Endothelial cell of umbilical vein (primary cell): ENCODE measurements at regions not wholly inside any gene's neighbourhood (a gene's known extent, or its start where the extent isn't known, plus 50 kb on each side); places are given as distances from the start of the nearest gene placed in this dataset.

Experiments used
- BruUV-seq: library from RNA; stranded (reverse); fragments of 400-500 nt; replicated peaks from 2 replicates; lab custom pipeline; 2021; lab: Mats Ljungman, UMichigan
- CTCF ChIA-PET: fragments of 300-600, 350-600 bp; sonication (Branson Sonifier 250); formaldehyde crosslinking; loops from one replicate; lab custom pipeline; 2021; ENCODE audit warnings: antibody characterized with exemption, inconsistent platforms; lab: Charles Lee
- POLR2A ChIA-PET: fragments of 300-600, 350-600 bp; sonication (Branson Sonifier 250); formaldehyde crosslinking; loops from one replicate; lab custom pipeline; 2021; ENCODE audit warnings: antibody characterized with exemption, inconsistent platforms; lab: Charles Lee
- DNase-seq: peaks from one replicate; pipeline ENCODE4 v3.0.0-alpha.2; 2011; ENCODE audit warnings: low read depth, low spot score
- FAIRE-seq: peaks from 2 replicates; lab custom pipeline; 2011; peaks lifted over from hg19 to GRCh38; lab: Jason Lieb, UNC
- H2AFZ ChIP-seq: 2 replicates; pipeline ENCODE4 v1.6.0; 2012; ENCODE audit warnings: low read depth, low read length, control low read depth, inconsistent platforms
- H3K27ac ChIP-seq: 2 replicates; pipeline ENCODE4 v1.5.1; 2011; ENCODE audit warnings: low read depth, mild to moderate bottlenecking, control low read depth, low read length, moderate library complexity; ENCODE audit not compliant: insufficient read depth
- H3K27me3 ChIP-seq, 2 experiments: 2 replicates each; pipeline versions ENCODE4 v1.6.0 to v1.6.1; 2011; ENCODE audit warnings: low read length in 2 of 2, mixed read lengths in 1 of 2; ENCODE audit not compliant: control insufficient read depth in 2 of 2, insufficient read depth in 2 of 2
- H3K36me3 ChIP-seq, 2 experiments: 2 replicates in 1 of 2; 3 replicates in 1 of 2; pipeline ENCODE4 v1.5.1; 2011; ENCODE audit warnings: low read length in 2 of 2, mild to moderate bottlenecking in 1 of 2, moderate library complexity in 1 of 2; ENCODE audit not compliant: control insufficient read depth in 2 of 2, insufficient read depth in 2 of 2; ENCODE audit errors: extremely low read depth in 1 of 2
- H3K4me1 ChIP-seq: 3 replicates; pipeline ENCODE4 v1.5.1; 2011; ENCODE audit warnings: mild to moderate bottlenecking, low read length; ENCODE audit not compliant: control insufficient read depth, insufficient read depth; ENCODE audit errors: extremely low read depth
- H3K4me2 ChIP-seq: 2 replicates; pipeline ENCODE4 v1.6.1; 2011; ENCODE audit warnings: low read length, control low read depth, mixed read lengths; ENCODE audit not compliant: insufficient read depth
- H3K4me3 ChIP-seq, 3 experiments: fragments of 200-600 bp in 1 of 3; sonication (generic), shearing (Covaris generic) in 1 of 3; replicated peaks in 1 of 3; 2 replicates each; pipeline ENCODE4 v1.5.1; 2011 to 2016; ENCODE audit warnings: control low read depth in 3 of 3, low read length in 3 of 3, mild to moderate bottlenecking in 2 of 3, inconsistent platforms in 1 of 3, low read depth in 1 of 3, moderate library complexity in 1 of 3; ENCODE audit not compliant: insufficient read depth in 1 of 3
- H3K79me2 ChIP-seq: 2 replicates; pipeline ENCODE4 v1.6.0; 2012; ENCODE audit warnings: low read length, inconsistent platforms; ENCODE audit not compliant: control insufficient read depth, insufficient read depth
- H3K9ac ChIP-seq: replicated peaks from 2 replicates; pipeline ENCODE3; 2011; ENCODE audit warnings: low read length, control low read depth; ENCODE audit not compliant: insufficient read depth; ENCODE audit errors: extremely low read depth
- H3K9me1 ChIP-seq: replicated peaks from 3 replicates; pipeline ENCODE4 v1.6.0; 2011; ENCODE audit warnings: mild to moderate bottlenecking, low read length; ENCODE audit not compliant: control insufficient read depth, insufficient read depth; ENCODE audit errors: extremely low read depth
- H3K9me3 ChIP-seq: replicated peaks from 2 replicates; pipeline ENCODE4 v1.5.1; 2012; ENCODE audit warnings: low read length, inconsistent platforms; ENCODE audit not compliant: control insufficient read depth, insufficient read depth
- H4K20me1 ChIP-seq: replicated peaks from 2 replicates; pipeline ENCODE3; 2011; ENCODE audit warnings: mild to moderate bottlenecking, low read length; ENCODE audit not compliant: control insufficient read depth, insufficient read depth; ENCODE audit errors: extremely low read depth
- CTCF ChIP-seq, 2 donors: IDR thresholded peaks; 1 replicate in 1 of 2; 2 replicates in 1 of 2; pipeline ENCODE4 v1.5.1; 2011; ENCODE audit warnings: low read length in 2 of 2, mild to moderate bottlenecking in 2 of 2, moderate library complexity in 2 of 2, control low read depth in 1 of 2, inconsistent platforms in 1 of 2, low read depth in 1 of 2; ENCODE audit not compliant: insufficient read depth in 1 of 2; ENCODE audit errors: extremely low read depth in 1 of 2
- EZH2 ChIP-seq: IDR thresholded peaks from 2 replicates; pipeline ENCODE4 v1.6.1; 2012; ENCODE audit warnings: borderline replicate concordance, low read depth, mild to moderate bottlenecking, moderate library complexity, low read length, inconsistent platforms; ENCODE audit not compliant: severe bottlenecking
- FOS ChIP-seq: IDR thresholded peaks from 2 replicates; pipeline ENCODE4 v1.6.1; 2011; ENCODE audit warnings: mild to moderate bottlenecking, low read length, moderate library complexity, borderline replicate concordance; ENCODE audit not compliant: insufficient read depth
- GATA2 ChIP-seq: IDR thresholded peaks from 2 replicates; pipeline ENCODE4 v1.7.0; 2011; ENCODE audit warnings: low read depth, mild to moderate bottlenecking, moderate library complexity, mixed read lengths, low read length; ENCODE audit not compliant: insufficient read length, insufficient read depth
- JUN ChIP-seq: IDR thresholded peaks from 2 replicates; pipeline ENCODE4 v1.6.1; 2011; ENCODE audit warnings: borderline replicate concordance, low read depth; ENCODE audit not compliant: insufficient read length, insufficient read depth
- MAX ChIP-seq: IDR thresholded peaks from 2 replicates; pipeline ENCODE4 v1.6.1; 2011; ENCODE audit not compliant: insufficient read depth, insufficient read length
- MYC ChIP-seq: IDR thresholded peaks from one replicate; pipeline ENCODE4 v1.6.1; 2011; ENCODE audit warnings: mild to moderate bottlenecking, low read depth, low read length
- POLR2A ChIP-seq: IDR thresholded peaks from 2 replicates; pipeline ENCODE4 v1.6.1; 2012; ENCODE audit warnings: low read depth, mild to moderate bottlenecking, control low read depth, low read length
- POLR2AphosphoS5 ChIP-seq: IDR thresholded peaks from 2 replicates; pipeline ENCODE4 v1.6.1; 2012; ENCODE audit warnings: low read depth, mild to moderate bottlenecking, control low read depth, low read length, moderate library complexity; ENCODE audit not compliant: insufficient read depth
- dilution Hi-C: fragments of 300-500 bp; cut with MboI; formaldehyde crosslinking; loops from one replicate; pipeline ENCODE4 v1.15.0; 2019; ENCODE audit warnings: low sequenced_read_pairs; ENCODE audit not compliant: extremely low pct_ligation_motif_present
- intact Hi-C: fragments of 100-400 bp; cut with micrococcal nuclease; formaldehyde crosslinking; loops from one replicate; pipeline ENCODE4 v1.10.0; 2022

- Histone ChIP-seq H3K36me3 (no peaks in the 10 kb centered on the region), H3K4me3 (no peak overlapping the region), H3K27me3 (no peaks in the 10 kb centered on the region), H3K4me2 (no peak overlapping the region), H3K9ac (no peak overlapping the region), H3K79me2 (no peaks in the 10 kb centered on the region), H4K20me1 (no peaks in the 10 kb centered on the region), H3K4me1 (no peaks in the 10 kb centered on the region), H3K9me1 (no peaks in the 10 kb centered on the region), H3K9me3 (no peaks in the 10 kb centered on the region), H2AFZ (no peak overlapping the region), H3K27ac (no peak overlapping the region)
- intact Hi-C loops (no loop called here), dilution Hi-C loops (no loop called here)
- ChIA-PET CTCF (no interaction called here), POLR2A (no interaction called here)
- FAIRE-seq (no peak), DNase-seq (no peak)
- BruUV-seq, result no TSS peak
- TF ChIP-seq MAX (no peak), FOS (no peak), MYC (no peak), POLR2AphosphoS5 (no peak)
Measured at GRCh38 chr12:28890664-28891063, 258.4 kb upstream of the FAR2 start.

GRCh38 chr12:28891126-28891525 is 258.0 kb upstream of the FAR2 start:
- CTCF ChIA-PET, result no interaction called here
- H3K9me1 ChIP-seq, result no peaks in the 10 kb centered on the region
- H3K36me3 ChIP-seq, result no peaks in the 10 kb centered on the region
- TF ChIP-seq EZH2 (no peak), CTCF (IDR thresholded peaks at IDR 0.05; ENCODE audit: extremely low read depth in 1 of 2, insufficient read depth in 1 of 2, low read depth in 1 of 2, low read length in 2 of 2) (no peak), MAX (no peak), JUN (no peak), POLR2AphosphoS5 (no peak), GATA2 (no peak), MYC (no peak), POLR2A (no peak), FOS (no peak)
- dilution Hi-C loops, result no loop called here
- no peaks in the 10 kb centered on the region for H3K4me1 ChIP-seq
- POLR2A ChIA-PET, result no interaction called here
- H3K4me2 ChIP-seq, result no peak overlapping the region
- no TSS peak for BruUV-seq
- no peaks in the 10 kb centered on the region for H3K79me2 ChIP-seq
- intact Hi-C loops, result no loop called here
- H3K4me3 ChIP-seq, result no peak overlapping the region
- H3K9ac ChIP-seq, result no peak overlapping the region
- FAIRE-seq, result no peak
- H2AFZ ChIP-seq, result no peak overlapping the region
- DNase-seq, result no peak
- no peaks in the 10 kb centered on the region for H3K27me3 ChIP-seq
- H3K27ac ChIP-seq, result no peak overlapping the region
- no peaks in the 10 kb centered on the region for H4K20me1 ChIP-seq
- H3K9me3 ChIP-seq, result no peaks in the 10 kb centered on the region
